GM21576 (cell line): ENCODE measurements at regions not wholly inside any gene's neighbourhood (a gene's known extent, or its start where the extent isn't known, plus 50 kb on each side); places are given as distances from the start of the nearest gene placed in this dataset.

ENCODE experiments used
- ATAC-seq: cut with Tn5 transposase; IDR thresholded peaks from one replicate; pipeline ENCODE4 v1.9.1; 2021; ENCODE audit warnings: mild to moderate bottlenecking, moderate library complexity; ENCODE audit not compliant: unreplicated experiment

GRCh38 chr22:48580481-48580970 is 1247.1 kb downstream of the BRD1 start:
- no peak for ATAC-seq

DNA sequence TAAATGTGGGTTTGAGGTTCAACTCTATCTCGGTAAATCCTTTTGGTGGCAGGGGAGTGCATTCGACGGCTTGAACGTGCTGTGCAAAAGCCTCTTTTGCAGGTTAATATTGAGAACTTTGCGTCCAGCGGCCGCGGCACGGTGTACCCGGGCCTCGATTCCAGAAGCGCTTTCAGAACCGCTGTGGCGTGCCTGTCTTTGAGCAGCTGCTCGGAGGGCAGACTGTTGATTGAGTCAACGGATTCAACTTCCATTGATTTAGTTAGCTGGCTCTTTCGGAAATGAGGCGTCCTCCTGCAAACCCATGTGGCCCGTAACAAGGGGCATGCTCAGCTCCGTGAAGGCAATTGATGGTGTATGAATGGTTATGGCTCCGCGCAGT is 1247.8 kb downstream of the BRD1 start:
- no peak for ATAC-seq

- ATAC-seq = no peak
These were observed 1248.4 kb downstream of the BRD1 start for GRCh38 chr22:48579043-48579927.

GRCh38 chr22:48578138-48579042 is 1249.3 kb downstream of the BRD1 start:
- no peak for ATAC-seq

- ATAC-seq = no peak
These were observed 1250.0 kb downstream of the BRD1 start for GRCh38 chr22:48577691-48578090.

DNA sequence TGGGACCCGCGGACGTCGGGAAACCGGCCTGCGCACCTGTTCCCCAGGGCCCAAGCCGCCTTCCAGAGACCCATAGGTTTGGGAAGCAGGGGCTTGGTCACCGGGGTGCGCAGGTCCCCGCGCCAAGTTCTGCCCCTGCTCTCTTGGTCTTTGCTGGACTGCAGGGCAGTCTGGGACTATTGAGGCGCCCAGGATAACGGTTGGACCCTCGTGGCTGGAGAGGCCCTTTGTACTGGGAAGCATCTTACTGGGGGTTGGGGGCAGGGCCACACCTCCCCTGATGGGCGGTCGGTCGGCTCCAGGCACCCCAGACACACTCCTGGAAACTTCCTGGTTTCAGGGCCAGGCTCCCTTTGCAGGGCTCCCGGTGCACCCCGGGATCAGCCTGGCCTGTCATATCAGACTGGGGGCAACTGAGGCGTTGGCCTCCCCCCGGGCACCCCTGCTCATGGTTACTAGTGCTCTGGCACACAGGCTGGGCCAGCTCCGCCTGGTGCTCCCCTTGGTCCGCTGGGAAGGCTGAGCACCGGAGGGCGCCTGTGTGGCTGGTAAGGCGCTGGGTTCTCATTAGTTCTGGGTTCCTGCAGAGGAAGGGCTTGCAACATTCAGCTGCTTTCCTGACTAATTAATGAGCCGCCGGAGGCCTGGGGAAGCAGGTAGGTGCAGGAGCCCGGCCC is 1250.5 kb downstream of the BRD1 start:
- ATAC-seq = no peak

GRCh38 chr22:48576333-48577013 is 1251.2 kb downstream of the BRD1 start:
- ATAC-seq = no peak

DNA sequence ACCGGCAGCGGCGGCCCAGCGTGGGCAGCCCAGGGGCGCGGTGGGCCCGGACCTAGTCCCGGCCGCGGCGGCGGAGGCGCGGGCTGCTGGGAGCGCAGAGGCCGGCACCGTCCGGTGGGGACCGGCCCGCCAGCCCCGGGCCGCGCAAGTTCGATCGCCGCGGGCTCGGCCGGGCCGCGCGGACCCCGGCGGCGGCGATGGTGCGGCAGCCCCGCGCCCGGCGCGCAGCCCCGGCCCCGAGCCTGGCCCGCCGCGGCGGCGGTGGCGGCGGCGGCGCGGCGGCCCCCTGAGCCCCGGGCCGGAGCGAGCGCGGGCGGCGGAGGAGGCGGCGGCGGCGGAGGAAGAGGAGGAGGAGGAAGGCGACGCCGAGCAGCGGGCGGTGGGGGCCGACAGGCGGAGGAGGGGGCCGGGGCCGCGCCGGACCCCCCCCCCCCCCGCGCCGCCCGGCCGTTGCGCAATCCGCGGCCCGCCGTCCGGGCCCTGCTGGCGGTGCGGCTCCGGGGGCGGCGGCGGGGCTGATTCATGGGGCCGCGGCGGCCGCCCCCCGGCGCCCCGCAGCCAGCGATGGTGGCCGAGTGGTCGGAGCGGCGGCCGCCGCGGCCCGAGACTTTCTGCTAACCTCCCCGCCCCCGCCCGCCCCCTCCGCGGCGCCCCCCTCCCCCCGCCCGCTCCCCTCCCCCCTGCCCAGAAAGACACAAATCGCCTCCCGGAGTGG is 1251.9 kb downstream of the BRD1 start:
- no peak for ATAC-seq

GRCh38 chr22:48574776-48575617 is 1252.7 kb downstream of the BRD1 start:
- ATAC-seq = no peak

GRCh38 chr22:48573766-48574165 is 1253.9 kb downstream of the BRD1 start:
- no peak for ATAC-seq

- ATAC-seq = no peak
These were observed 1254.7 kb downstream of the BRD1 start for GRCh38 chr22:48572951-48573350.

DNA sequence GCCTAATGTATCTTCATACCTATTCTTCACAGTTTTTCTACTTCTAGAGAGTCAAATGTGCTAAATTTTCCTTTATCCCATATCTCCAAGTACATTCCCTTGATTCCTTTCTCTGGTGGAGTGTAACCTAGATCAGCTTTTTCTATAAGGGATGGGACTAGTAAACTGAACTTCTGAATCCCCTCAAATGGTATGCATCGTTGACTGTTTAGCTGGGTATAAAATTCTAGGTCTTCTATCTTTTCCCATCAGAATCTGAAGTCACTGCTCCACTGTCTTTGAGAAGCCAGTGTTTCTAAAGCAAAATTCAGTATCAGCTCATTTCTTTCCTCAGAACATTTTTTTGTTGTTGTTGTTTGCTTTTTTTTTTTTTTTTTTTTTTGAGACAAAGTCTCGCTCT is 1256.8 kb downstream of the BRD1 start:
- no peak for ATAC-seq

DNA sequence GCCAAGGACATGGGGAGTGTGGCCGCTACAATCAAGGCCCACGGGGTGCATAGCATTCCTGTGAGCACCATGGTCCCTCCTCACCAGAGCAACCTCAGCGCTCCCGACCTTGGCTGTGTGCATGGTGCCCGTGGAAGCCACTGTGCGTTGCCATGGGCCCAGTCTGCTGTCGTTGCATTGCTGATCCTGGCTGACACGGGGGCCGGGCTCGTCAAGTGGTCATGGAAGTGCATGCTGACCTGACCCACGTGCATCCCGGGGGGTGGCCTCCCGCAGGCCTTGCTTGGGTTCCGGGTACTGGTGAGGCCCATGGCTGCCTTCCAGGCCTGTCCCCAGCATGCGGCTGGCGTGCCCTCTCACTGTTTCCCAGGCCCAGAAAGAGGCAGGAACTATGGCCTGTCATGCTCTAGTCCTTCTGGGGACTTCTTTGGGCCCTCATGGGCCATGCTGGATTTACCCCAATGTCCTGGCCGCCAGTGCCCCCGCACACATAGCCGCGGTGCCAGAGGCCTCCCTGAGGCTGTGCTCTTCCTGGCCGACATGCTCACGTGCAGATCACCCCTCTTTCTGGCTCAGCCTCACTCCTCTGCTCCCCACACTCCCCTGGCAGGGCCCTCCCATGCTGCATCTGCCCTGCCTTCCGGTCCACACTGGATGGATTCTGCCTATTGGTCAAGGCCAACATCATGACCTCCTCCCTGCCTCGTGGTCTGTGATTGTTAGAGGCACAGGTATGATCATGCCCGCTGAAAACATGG is 1258.0 kb downstream of the BRD1 start:
- no peak for ATAC-seq

DNA sequence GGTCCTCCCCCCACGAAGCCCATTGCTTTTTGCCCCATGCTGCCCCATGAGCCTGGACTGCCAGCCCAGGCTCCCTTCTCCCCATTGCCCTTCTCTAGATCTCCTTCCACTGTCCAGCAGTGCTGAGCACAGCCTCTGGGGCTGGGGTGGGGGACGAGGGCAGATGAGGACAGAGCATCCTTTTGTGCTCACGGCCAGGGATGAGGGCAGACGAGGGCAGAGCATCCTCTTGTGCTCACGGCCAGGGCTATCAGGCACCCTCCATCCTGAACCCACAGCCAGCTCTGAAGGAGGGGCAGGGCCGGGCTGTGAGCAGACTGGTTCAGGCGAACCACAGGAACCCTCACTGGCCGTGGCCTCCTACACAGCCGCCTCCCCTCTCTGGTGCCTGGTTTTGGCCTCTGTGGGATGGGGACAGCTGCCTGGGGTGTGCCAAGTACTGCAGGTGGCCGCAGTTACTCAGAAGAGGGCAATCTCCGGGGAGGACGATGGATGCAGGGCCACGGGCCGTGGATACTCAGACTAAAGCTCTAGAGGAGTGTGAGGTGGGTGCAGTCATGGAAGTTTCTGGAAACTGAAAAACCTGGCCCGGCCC is 1258.8 kb downstream of the BRD1 start:
- no peak for ATAC-seq

DNA sequence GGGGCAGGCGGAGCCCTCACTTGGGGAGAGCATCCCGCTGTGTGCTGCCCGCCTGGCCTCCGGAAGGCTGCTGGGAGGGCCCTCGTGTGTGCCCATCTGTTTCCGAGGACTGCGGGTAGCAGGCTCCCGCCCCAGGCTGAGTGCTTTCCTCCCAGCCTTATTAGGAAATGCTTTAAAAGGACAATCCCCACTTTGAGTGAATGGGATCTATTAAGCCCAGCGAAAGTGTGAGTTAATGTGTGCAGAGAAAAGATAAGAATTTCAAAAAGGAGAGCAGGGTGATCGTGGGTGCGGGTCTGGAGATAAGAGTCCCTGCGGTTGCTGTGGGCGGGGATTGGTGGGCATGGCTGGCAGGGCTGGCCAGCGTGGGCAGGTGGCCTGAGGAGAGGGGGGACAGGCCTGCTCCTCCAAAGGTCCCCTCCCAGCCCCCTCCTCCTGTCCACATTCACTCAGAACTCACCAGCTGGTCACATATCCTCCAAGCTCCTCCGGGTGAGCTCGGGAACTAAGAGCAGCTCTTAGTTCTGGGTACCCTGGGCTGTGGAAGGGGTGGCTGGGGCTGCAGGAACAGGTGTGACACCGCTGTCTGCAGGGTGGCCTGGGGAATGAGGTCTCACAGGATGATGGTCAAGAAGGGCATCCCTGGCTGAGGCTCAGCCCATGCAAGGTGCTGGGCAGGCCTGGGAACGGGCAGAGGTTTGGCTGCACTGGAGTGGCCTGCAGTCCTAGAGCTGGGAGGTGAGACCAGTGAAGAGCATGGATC is 1260.3 kb downstream of the BRD1 start:
- ATAC-seq = no peak

- no peak for ATAC-seq
These were observed 1260.9 kb downstream of the BRD1 start for GRCh38 chr22:48566741-48567140.

GRCh38 chr22:48565901-48566501 is 1261.7 kb downstream of the BRD1 start:
- no peak for ATAC-seq
